Urinary bladder (tissue), 3 donors: ENCODE measurements at regions not wholly inside any gene's neighbourhood (a gene's known extent, or its start where the extent isn't known, plus 50 kb on each side); places are given as distances from the start of the nearest gene placed in this dataset.

Experiments used
- DNase-seq: peaks from one replicate; pipeline ENCODE4 v3.0.0-alpha.2; 2015; ENCODE audit errors: extremely low spot score
- H3K27ac ChIP-seq: one replicate; pipeline ENCODE4 v1.5.1; 2013; ENCODE audit warnings: low read depth, mild to moderate bottlenecking, moderate library complexity
- H3K36me3 ChIP-seq: one replicate; pipeline ENCODE4 v1.6.1; 2013; ENCODE audit warnings: mild to moderate bottlenecking, moderate library complexity; ENCODE audit not compliant: insufficient read depth
- H3K4me1 ChIP-seq: one replicate; pipeline ENCODE4 v1.6.1; 2013; ENCODE audit warnings: mild to moderate bottlenecking, moderate library complexity; ENCODE audit not compliant: insufficient read depth
- H3K4me3 ChIP-seq: one replicate; pipeline ENCODE4 v1.5.1; 2013; ENCODE audit warnings: low read depth, low read length
- WGBS: extraction: QIAGEN DNeasy Blood & Tissue Kit; methylation state at CpG from one replicate; pipeline ENCODE4 v1.1.7; 2013; 5-methylcytosine and 5-hydroxymethylcytosine counted together
- donor health status: healthy with polysubstance abuse.
- donor health status: healthy.

DNA sequence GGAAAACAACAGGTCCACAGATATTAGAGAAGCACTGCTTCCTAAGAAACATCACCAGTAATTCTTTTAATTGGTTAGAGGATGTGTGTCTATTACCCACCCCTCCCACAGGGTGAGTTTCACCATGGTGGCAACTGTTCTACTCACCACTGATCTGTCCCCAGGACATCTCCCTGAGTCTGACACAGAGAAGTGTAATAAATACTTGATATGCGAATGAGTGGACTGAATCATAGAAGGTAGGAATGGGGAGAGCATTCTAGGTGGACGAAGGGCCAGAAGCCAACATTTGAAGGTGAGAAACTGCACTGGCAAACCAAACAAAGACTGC is 452.7 kb upstream of the PROK2 start:
- DNase-seq = no peak
- Histone ChIP-seq H3K4me3 (no peak overlapping the region), H3K36me3 (no peaks in the 10 kb centered on the region), H3K27ac (peak overlapping the region; percentile 25), H3K4me1 (no peaks in the 10 kb centered on the region)
- 79% methylated on average over 2 of the region's 2 CpGs for WGBS

- no peak overlapping the region for H3K4me3 ChIP-seq
- no peaks in the 10 kb centered on the region for H3K4me1 ChIP-seq
- no peaks in the 10 kb centered on the region for H3K36me3 ChIP-seq
- WGBS = 24% methylated on average over 4 of the region's 4 CpGs
- DNase-seq = no peak
- no peak overlapping the region for H3K27ac ChIP-seq
These were observed 449.4 kb upstream of the PROK2 start for GRCh38 chr3:72234391-72234790.

DNA sequence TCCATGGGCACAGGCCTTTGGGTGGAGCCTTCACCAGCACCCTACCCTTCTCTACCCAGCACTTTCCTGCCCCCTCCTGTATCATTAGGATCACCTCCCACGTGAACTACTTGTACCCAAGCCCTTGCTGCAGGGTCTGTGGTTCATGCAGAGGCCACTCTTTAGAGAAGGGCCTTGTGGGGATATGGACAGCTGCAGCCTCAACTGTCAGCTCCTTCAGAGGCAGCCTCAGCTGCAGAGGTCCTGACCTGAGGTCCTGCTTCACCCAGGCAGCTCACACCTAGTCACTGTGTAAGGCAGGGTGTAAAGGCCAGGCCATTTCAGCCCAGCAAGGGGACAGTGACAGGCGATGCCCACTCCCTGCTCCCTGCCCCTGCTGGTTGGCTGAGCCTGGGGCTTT is 448.6 kb upstream of the PROK2 start:
- DNase-seq = no peak
- no peaks in the 10 kb centered on the region for H3K4me1 ChIP-seq
- WGBS = 99% methylated on average over 2 of the region's 2 CpGs
- no peaks in the 10 kb centered on the region for H3K36me3 ChIP-seq
- H3K27ac ChIP-seq = no peak overlapping the region
- no peak overlapping the region for H3K4me3 ChIP-seq

DNA sequence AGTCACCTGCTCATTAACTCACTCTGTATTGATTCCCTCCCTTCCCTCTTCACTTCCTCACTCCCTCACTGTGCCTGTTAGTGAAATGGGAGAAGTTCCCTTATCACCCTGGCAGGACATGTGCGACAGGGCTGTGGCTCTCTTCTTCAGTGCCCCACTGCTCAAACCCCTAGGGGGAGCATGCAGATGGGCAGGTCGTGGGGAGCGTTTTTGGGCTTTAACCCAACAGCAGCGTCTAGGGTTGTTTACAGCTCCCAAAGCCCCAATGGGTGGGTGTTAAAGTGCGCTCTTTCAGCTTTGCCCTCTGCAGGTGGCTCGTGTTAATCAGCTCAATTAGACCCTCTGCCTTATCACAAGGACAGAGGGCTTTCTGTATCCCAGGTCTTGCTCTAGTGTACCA is 447.8 kb upstream of the PROK2 start:
- DNase-seq = no peak
- WGBS = 87% methylated on average over 6 of the region's 6 CpGs
- Histone ChIP-seq H3K4me3 (no peak overlapping the region), H3K4me1 (no peaks in the 10 kb centered on the region), H3K27ac (no peak overlapping the region), H3K36me3 (no peaks in the 10 kb centered on the region)

DNA sequence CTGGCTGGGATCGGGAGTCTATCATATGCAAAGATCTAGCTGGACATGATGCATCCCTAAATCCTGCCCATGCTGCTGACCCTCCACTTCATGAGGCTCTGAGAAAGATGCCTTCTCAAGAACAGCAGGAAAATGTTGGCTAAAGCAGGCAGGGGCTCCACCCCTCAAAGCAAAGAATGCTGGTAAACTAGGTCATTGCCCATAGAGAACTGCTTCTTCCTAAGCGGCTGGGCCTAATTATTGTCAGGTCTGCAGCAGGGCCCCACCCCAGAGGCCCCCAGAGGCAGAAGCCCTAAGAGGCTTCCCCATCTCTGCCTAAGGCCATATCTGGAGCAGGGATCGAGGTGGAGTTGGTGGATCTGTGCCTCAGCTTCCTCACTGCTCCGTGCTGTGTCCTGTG is 447.4 kb upstream of the PROK2 start:
- no peak overlapping the region for H3K27ac ChIP-seq
- WGBS = 80% methylated on average over 4 of the region's 4 CpGs

DNA sequence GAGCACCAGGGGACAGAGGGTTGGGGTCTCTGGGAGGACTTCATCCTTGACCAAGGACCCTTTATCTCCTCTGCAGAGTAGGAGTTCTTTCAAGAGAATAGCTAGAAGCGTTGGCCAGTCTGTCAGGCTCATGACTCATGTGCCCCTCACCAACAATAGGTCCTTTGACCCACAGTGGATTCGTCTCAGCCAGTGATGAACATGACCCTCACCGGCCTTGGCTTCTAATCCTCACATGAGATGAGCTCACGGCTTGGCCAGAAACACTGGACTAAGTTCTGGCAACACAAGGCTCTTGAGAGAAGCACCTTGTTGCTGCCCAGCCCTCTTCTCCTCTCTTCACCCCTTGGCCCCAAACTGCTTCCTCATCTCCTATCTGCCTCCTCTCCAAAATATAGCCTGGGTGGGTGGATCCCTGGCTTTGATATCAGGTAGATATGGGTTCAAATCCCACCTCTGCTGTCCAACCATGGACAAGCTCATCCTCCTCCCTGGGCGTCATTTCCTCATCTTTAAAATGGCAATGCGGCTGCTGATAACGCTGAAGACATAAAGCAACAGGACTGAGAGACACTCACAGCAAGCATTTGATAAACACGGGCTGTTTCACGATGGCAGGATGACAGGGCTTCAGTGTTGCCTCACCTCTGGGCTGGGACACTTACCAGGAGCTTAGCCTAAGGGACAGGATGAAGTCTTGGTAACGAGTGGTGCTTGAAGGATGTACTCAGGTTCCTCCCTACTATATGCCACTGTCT is 446.7 kb upstream of the PROK2 start:
- WGBS = 55% methylated on average over 10 of the region's 10 CpGs
- Histone ChIP-seq H3K4me1 (no peaks in the 10 kb centered on the region), H3K27ac (peak overlapping the region; percentile 11), H3K36me3 (no peaks in the 10 kb centered on the region), H3K4me3 (no peak overlapping the region)
- no peak for DNase-seq

More for the DNA sequence above, 447.4 kb upstream of the PROK2 start:
- Histone ChIP-seq H3K36me3 (no peaks in the 10 kb centered on the region), H3K4me1 (no peaks in the 10 kb centered on the region), H3K4me3 (no peak overlapping the region)
- no peak for DNase-seq

DNA sequence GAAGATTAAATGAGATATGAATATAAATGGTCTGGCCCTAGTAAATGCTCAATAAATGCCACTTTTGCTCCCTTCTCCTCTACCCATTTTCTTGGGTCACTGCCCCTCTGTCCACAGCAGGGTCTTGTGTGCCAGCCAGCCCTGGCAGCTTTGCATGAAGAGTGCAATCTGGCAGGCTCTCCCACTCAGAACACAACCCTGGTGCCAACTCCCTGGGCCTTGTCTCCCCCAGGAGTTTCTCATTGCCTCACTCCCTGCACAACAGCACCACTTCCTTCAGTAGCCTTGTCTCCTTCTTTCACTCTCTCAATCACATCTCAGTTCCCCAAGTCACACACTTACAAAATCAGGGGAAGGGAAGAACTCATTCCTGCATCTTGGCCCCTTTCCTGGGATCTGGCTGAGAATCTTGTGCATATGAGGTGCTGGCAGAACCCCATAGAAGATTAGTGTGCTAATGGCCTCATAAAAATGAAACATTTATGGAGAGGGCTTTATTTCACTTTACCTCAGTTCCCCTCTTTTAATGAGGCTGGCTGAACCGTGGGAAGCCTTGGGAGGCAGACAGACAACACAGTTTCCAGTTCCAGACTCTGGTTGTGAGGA is 445.9 kb upstream of the PROK2 start:
- WGBS = 22% methylated on average over 1 of the region's 1 CpG
- Histone ChIP-seq H3K36me3 (no peaks in the 10 kb centered on the region), H3K4me1 (no peaks in the 10 kb centered on the region), H3K4me3 (no peak overlapping the region), H3K27ac (no peak overlapping the region)
- DNase-seq = no peak

GRCh38 chr3:72229952-72230351 is 445.0 kb upstream of the PROK2 start:
- 79% methylated on average over 4 of the region's 4 CpGs for WGBS
- H3K4me3 ChIP-seq = no peak overlapping the region
- DNase-seq = no peak

DNA sequence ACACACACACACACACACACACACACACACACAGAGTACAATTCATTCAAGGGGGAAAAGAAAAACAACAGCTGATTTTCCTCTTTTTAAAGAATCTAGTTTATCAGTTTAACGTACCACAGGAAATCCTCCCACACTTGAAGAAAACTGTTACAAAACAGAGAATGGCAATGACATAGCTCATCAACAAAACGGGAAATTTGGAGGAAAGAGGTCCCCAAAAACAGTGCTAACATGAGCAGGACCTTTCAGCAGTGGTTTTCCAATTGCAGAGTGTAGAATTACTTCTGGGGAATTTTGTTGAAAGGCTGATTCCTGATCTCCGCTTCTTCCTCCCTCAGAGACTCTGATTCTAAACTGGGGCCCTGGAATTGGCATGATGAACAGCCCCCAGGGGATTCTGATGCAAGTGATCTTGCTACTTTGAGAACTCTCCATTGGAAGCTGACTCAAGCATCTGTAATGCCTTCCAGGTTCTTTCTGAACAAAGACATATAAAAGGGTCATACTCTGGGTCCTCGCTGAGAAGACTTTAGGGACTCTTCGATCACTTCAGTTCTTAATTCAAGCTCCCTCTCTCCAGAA is 442.6 kb upstream of the PROK2 start:
- WGBS = 75% methylated on average over 5 of the region's 5 CpGs
- no peak overlapping the region for H3K4me3 ChIP-seq
- no peak overlapping the region for H3K27ac ChIP-seq
- H3K4me1 ChIP-seq = no peaks in the 10 kb centered on the region
- DNase-seq = no peak
- no peaks in the 10 kb centered on the region for H3K36me3 ChIP-seq

More at GRCh38 chr3:72229952-72230351, 445.0 kb upstream of the PROK2 start:
- no peaks in the 10 kb centered on the region for H3K4me1 ChIP-seq
- no peak overlapping the region for H3K27ac ChIP-seq
- no peaks in the 10 kb centered on the region for H3K36me3 ChIP-seq

- Histone ChIP-seq H3K4me1 (no peaks in the 10 kb centered on the region), H3K36me3 (no peaks in the 10 kb centered on the region), H3K27ac (no peak overlapping the region), H3K4me3 (no peak overlapping the region)
- no peak for DNase-seq
- 97% methylated on average over 2 of the region's 2 CpGs for WGBS
These were observed 440.0 kb upstream of the PROK2 start for GRCh38 chr3:72224804-72225509.

DNA sequence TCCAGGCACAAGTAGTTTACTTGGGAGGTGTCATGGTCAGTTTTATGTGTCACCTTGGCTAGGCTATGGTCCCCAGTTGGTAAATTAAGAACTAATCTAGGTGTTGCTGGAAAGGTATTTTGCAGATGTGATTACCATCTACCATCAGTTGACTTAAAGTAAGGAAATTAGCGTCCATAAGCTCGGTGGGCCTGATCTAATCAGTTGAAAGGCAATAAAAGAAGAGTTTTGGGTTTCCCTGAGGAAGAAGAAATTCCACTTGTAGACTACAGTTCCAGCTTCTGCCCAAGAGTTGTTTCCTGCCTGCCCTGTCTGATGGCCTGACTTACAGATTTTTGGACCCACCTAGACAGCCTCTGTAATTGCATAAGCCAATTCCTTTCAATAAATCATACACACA is 438.7 kb upstream of the PROK2 start:
- DNase-seq = no peak

GRCh38 chr3:72223116-72223515 is 438.2 kb upstream of the PROK2 start:
- no peak overlapping the region for H3K4me3 ChIP-seq
- H3K27ac ChIP-seq = no peak overlapping the region
- no peaks in the 10 kb centered on the region for H3K4me1 ChIP-seq
- no peaks in the 10 kb centered on the region for H3K36me3 ChIP-seq
- 40% methylated on average over 2 of the region's 2 CpGs for WGBS
- DNase-seq = no peak

More for the DNA sequence above, 438.7 kb upstream of the PROK2 start:
- Histone ChIP-seq H3K4me1 (no peaks in the 10 kb centered on the region), H3K36me3 (no peaks in the 10 kb centered on the region), H3K27ac (no peak overlapping the region), H3K4me3 (no peak overlapping the region)
- WGBS = 61% methylated on average over 2 of the region's 2 CpGs

- DNase-seq = no peak
- H3K4me3 ChIP-seq = no peak overlapping the region
- H3K27ac ChIP-seq = no peak overlapping the region
- 76% methylated on average over 9 of the region's 9 CpGs for WGBS
- no peaks in the 10 kb centered on the region for H3K4me1 ChIP-seq
- no peaks in the 10 kb centered on the region for H3K36me3 ChIP-seq
These were observed 437.5 kb upstream of the PROK2 start for GRCh38 chr3:72222410-72222809.

DNA sequence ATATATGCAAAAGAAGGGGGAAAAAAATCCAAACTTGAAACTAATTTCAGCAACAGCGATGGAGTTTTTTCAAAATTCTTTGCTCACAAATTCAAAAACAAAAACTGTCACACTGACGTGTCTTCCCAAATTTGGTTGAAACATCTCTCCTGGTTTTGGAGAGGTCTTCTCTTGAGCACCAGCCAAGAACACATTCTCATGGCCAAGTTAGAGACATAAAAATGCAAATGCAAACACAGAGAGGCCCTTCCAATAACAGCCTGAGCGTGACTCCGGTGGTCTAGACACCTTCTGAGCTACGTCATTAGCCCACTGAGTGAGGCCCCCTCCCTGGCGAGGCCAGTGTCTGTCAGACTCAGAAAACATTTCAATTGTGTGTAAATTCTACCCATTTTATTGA is 436.0 kb upstream of the PROK2 start:
- no peaks in the 10 kb centered on the region for H3K4me1 ChIP-seq
- DNase-seq = no peak
- no peak overlapping the region for H3K27ac ChIP-seq
- no peak overlapping the region for H3K4me3 ChIP-seq
- H3K36me3 ChIP-seq = no peaks in the 10 kb centered on the region
- 43% methylated on average over 6 of the region's 6 CpGs for WGBS
